HG03280 (cell line): ENCODE measurements at regions not wholly inside any gene's neighbourhood (a gene's known extent, or its start where the extent isn't known, plus 50 kb on each side); places are given as distances from the start of the nearest gene placed in this dataset.
"Not testable (repeated sequence)": the region's sequence is repeated elsewhere in the genome, so short reads cannot be mapped to it uniquely, and the experiment has no call there.

ENCODE experiments used
- ATAC-seq: cut with Tn5 transposase; IDR thresholded peaks from one replicate; pipeline ENCODE4 v1.9.1; 2021; ENCODE audit warnings: mild to moderate bottlenecking, moderate library complexity; ENCODE audit not compliant: unreplicated experiment

- ATAC-seq: no peak
Observed at GRCh38 chr9:117775591-117775990, 71.4 kb downstream of the TLR4 start.

- no peak for ATAC-seq
Observed at GRCh38 chr9:117777823-117778222, 73.6 kb downstream of the TLR4 start.

GRCh38 chr9:117779760-117780159 lies 75.6 kb downstream of the TLR4 start:
- no peak for ATAC-seq

- ATAC-seq: peak; percentile 65
Observed at GRCh38 chr9:117782931-117783788, 79.0 kb downstream of the TLR4 start.

GRCh38 chr9:117783828-117784227 lies 79.6 kb downstream of the TLR4 start:
- peak; percentile 83 for ATAC-seq

- ATAC-seq: no peak
Observed at GRCh38 chr9:117784996-117785395, 80.8 kb downstream of the TLR4 start.

- no peak for ATAC-seq
Observed at GRCh38 chr9:117787746-117788145, 83.5 kb downstream of the TLR4 start.

GRCh38 chr9:117795271-117795670 lies 91.1 kb downstream of the TLR4 start:
- no peak for ATAC-seq

- ATAC-seq: no peak
Observed at GRCh38 chr9:117796681-117797080, 92.5 kb downstream of the TLR4 start.

- no peak for ATAC-seq
Observed at GRCh38 chr9:117800389-117800788, 96.2 kb downstream of the TLR4 start.

- no peak for ATAC-seq
Observed at GRCh38 chr9:117809751-117810150, 105.5 kb downstream of the TLR4 start.

- no peak for ATAC-seq
Observed at GRCh38 chr9:117815315-117815714, 111.1 kb downstream of the TLR4 start.

GRCh38 chr9:117815948-117816347 lies 111.7 kb downstream of the TLR4 start:
- no peak for ATAC-seq

- ATAC-seq: no peak
Observed at GRCh38 chr9:117821954-117822353, 117.8 kb downstream of the TLR4 start.

GRCh38 chr9:117823576-117823975 lies 119.4 kb downstream of the TLR4 start:
- no peak for ATAC-seq

GRCh38 chr9:117825609-117826347 lies 121.6 kb downstream of the TLR4 start:
- ATAC-seq: peak; percentile 95

- no peak for ATAC-seq
Observed at GRCh38 chr9:117826837-117827236, 122.6 kb downstream of the TLR4 start.

- no peak for ATAC-seq
Observed at GRCh38 chr9:117827456-117827855, 123.3 kb downstream of the TLR4 start.

GRCh38 chr9:117828466-117828865 lies 124.3 kb downstream of the TLR4 start:
- ATAC-seq: no peak

GRCh38 chr9:117835798-117836197 lies 131.6 kb downstream of the TLR4 start:
- peak; percentile 88 for ATAC-seq

- peak; percentile 43 for ATAC-seq
Observed at GRCh38 chr9:117839862-117840261, 135.7 kb downstream of the TLR4 start.

GRCh38 chr9:117851836-117852461 lies 147.7 kb downstream of the TLR4 start:
- not testable (repeated sequence) for ATAC-seq
